Body of pancreas (tissue), 4 donors: ENCODE measurements at regions not wholly inside any gene's neighbourhood (a gene's known extent, or its start where the extent isn't known, plus 50 kb on each side); places are given as distances from the start of the nearest gene placed in this dataset.

Experiments used
- POLR2A ChIP-seq, 3 donors: fragments of 450-650 bp; IDR thresholded peaks; one replicate each; pipeline ENCODE4 v1.6.1; 2016; ENCODE audit warnings: antibody characterized with exemption in 3 of 3, mild to moderate bottlenecking in 2 of 3
- TF ChIP-seq, protein P1 (sequence below), 7 experiments: fragments of 450-650 bp in 4 of 7; fragments of 200-600 bp in 3 of 7; sonication (generic) in 3 of 7; IDR thresholded peaks; one replicate each; pipeline ENCODE4 v1.5.1; 2016 to 2019; ENCODE audit warnings: antibody characterized with exemption in 7 of 7

DNA sequence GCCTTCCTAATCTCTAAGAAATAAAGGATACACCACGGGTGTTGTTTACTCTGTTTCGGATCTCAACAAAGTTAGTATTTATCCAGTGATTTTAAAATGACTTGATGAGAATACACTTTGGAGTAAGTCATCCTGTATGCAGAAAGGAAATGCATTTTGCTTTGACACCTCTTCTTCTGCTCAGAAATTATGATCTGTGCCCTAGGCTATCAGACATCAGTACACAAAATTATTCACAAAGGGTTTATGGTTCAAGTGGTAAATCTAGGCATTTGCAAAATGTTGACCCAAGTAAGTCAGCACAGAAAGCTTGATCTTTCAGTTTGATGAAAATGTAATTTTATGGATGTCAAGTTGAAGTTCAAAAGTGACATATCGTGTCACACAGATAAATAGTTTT, 248.5 kb downstream of the ATP23 start:
- TF ChIP-seq, protein P1, sequence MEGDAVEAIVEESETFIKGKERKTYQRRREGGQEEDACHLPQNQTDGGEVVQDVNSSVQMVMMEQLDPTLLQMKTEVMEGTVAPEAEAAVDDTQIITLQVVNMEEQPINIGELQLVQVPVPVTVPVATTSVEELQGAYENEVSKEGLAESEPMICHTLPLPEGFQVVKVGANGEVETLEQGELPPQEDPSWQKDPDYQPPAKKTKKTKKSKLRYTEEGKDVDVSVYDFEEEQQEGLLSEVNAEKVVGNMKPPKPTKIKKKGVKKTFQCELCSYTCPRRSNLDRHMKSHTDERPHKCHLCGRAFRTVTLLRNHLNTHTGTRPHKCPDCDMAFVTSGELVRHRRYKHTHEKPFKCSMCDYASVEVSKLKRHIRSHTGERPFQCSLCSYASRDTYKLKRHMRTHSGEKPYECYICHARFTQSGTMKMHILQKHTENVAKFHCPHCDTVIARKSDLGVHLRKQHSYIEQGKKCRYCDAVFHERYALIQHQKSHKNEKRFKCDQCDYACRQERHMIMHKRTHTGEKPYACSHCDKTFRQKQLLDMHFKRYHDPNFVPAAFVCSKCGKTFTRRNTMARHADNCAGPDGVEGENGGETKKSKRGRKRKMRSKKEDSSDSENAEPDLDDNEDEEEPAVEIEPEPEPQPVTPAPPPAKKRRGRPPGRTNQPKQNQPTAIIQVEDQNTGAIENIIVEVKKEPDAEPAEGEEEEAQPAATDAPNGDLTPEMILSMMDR (IDR thresholded peaks at IDR 0.05) = no peak
- TF ChIP-seq POLR2A (IDR thresholded peaks at IDR 0.05) = no peak
